T-helper 22 cell (primary cell): ENCODE measurements at regions not wholly inside any gene's neighbourhood (a gene's known extent, or its start where the extent isn't known, plus 50 kb on each side); places are given as distances from the start of the nearest gene placed in this dataset.
A peak's percentile ranks its signal among the peaks of the same experiment; 100 is the strongest.
"Not testable (repeated sequence)": the region's sequence is repeated elsewhere in the genome, so short reads cannot be mapped to it uniquely, and the experiment has no call there.

ENCODE experiments used
- DNase-seq: peaks from one replicate; pipeline ENCODE4 v3.0.0-alpha.2; 2020; ENCODE audit warnings: low read depth

- DNase-seq, result no peak
Measured at GRCh38 chr14:53286301-53286700, 133.2 kb upstream of the DDHD1 start.

DNA sequence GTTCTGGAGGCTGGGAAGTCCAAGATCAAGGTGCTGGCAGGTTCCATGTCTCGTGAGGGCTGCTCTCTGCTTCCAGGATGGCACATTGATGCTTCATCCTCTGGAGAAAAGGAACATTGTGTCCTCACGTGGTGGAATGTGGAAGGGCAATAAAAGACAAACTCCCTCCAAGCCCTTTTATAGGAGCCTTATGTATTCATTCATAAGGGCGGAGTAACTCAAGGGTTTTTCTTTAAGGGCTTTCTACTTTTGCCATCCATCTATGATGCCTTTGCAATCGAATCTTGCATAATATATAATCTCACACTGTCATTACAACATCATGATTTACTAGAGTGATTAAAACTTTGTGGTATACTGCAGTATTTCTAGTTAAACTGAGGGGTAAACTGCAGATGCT lies 132.7 kb upstream of the DDHD1 start:
- no peak for DNase-seq

DNA sequence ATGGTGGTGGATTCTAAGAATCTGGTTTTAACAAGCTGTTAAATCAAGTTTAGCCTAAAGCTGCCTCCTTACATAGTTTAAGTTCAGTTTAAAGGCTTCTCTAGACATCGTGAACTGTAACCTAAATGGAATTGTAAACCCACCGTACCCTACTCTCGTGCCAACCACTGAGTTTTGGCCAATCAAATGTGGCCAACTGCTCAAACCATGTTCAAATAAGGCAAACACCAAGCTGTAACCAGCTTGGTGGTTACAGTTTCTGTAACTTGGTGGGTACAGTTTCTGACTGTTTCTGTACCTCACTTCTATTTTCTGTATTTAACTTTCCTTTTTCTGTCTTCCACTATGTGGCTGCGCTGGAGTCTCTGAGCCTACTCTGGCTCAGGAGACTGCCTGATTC lies 131.9 kb upstream of the DDHD1 start:
- DNase-seq, result no peak

DNA sequence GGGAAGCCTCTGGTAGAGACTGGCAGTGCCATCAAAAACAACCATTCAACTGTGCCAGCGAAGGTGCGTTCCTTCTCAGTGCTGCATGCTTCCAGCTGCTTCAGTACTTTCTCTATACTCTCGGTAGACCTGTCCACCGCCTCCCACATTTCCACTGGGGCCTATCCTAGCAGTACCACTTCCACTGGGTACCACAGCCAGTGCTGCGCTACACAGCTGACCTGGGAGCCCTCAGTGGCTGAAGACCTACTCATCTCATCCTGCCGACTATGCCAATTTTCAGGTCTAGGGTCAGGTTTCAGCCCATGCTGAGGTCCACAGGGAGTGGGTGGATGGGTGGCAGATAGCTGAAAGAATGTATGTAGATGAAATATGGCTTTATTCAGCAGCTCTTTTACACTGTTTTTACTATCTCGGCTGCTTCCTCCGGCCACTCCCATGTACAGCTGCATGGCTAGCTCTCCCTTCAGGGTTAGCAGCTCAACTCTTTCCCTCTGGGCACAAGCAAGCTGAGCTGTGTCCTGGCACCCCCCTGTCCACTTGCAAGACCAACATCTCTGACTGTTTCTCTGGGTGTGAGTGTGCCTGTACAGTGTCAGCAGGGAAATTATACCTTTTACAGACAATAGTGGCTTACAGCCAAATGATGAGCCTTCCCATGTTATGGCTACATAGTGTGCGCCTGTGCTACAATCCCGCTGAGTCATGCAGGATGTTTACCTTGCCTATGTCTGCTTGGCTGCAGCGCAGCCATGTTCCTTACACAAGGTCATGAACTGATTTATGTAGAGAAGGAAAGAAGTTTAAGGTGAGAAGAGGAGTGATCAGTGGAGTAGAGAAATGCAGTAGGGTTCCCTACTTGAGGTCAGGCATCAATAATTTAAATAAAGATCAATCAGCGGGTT lies 125.7 kb upstream of the DDHD1 start:
- DNase-seq, result no peak

GRCh38 chr14:53273671-53274072 lies 120.5 kb upstream of the DDHD1 start:
- no peak for DNase-seq

GRCh38 chr14:53265025-53265424 lies 111.9 kb upstream of the DDHD1 start:
- DNase-seq, result no peak

DNA sequence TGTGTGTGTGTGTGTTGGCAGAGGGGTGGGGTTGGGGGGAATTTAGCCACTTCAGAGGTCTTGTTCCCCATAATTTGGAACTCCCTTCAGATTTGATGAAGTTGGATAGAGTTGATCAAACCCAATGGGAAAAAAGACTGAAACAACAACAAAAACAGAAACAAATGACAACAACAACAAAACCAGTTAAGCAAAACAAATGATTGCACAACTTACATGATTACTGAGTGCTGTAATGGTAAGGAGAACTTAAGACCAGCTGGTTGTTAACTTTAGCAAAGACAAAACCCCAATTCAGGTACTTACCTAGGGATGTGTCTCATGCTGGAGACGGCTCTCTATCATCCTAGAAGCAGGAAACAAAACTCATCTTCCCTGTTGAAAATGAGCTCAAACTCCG lies 107.8 kb upstream of the DDHD1 start:
- DNase-seq, result no peak

DNA sequence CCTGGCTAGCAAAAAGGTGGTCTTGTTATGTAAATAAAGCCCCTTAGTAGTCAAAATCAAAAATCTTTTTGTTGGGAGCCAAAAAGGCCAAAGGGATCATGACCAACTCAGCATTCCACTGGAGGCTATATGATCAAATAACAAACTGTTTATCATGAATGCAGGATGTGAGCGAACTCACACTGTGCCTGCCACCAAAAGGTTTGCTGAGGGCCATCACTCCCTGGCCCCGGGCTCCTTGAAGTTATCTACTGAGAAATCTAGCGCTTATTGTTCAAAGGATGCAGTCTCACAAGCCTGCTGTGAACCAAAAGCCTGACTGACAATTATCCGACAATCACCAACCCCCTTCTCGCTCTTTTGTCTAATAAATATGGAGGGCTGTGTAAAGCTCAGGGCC lies 107.2 kb upstream of the DDHD1 start:
- no peak for DNase-seq

- no peak for DNase-seq
Measured at GRCh38 chr14:53252141-53252540, 99.0 kb upstream of the DDHD1 start.

- DNase-seq, result no peak
Measured at GRCh38 chr14:53249059-53249458, 95.9 kb upstream of the DDHD1 start.

- DNase-seq, result no peak
Measured at GRCh38 chr14:53247596-53248370, 94.7 kb upstream of the DDHD1 start.

- DNase-seq, result not testable (repeated sequence)
Measured at GRCh38 chr14:53242898-53243297, 89.8 kb upstream of the DDHD1 start.

DNA sequence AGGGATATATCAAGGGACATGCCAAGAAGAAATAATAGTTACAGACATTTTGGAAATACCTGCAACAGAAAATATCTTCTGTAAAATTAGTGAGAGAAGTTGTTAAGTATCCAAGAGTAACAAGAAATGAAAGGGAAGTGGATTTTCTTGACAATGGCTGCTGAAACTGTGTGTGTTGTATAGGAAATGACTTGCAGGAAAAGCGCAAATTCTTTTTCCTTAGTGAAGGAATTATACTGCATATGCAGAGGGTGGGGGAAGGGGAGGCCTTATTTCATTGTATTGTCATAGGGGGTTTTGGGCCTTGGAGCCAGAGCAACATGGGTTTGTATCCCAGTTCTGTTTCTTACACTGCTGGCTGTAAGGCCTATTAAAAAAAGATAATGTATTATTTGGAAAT lies 84.4 kb upstream of the DDHD1 start:
- DNase-seq, result no peak

DNA sequence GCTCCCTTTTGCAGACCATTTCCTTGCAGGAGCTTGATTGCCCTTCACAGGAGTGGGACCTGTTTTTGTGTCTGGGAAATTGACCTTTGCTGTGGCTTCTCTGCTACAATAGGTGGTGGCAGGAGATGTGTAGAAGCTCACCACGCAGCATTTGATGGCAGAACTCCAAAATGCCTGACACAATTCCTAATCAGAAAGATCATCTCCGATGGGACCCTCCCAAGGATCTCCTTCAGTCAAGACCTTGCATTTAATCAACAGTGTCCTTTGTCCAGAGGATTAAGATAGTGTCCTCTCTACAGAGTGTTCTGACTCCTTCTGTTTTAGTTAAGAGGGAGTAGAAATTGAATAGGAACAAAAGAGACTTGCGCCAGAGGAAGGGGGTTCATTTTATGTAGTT lies 83.6 kb upstream of the DDHD1 start:
- DNase-seq, result no peak

- no peak for DNase-seq
Measured at GRCh38 chr14:53231171-53231570, 78.0 kb upstream of the DDHD1 start.

GRCh38 chr14:53228966-53229365 lies 75.8 kb upstream of the DDHD1 start:
- no peak for DNase-seq

- DNase-seq, result no peak
Measured at GRCh38 chr14:53227154-53227718, 74.1 kb upstream of the DDHD1 start.

DNA sequence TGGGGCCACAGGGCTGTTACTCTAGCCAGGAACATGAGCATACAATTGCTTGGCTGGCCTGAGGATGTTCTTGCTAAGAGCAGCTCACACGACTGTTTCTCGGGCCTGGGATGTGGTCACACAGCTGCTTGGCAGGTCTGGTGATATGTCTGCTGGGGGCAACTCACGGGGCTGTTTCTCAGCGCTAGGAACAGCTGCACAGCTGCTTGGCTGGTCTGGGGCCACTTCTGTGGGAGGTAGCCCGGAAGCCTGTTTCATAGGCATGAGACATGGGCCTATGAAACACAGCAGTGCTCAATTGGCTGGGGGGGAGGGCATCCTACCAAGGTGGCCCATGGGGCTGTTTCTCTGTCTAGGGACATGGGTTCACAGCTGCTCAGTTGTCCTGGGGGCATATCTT lies 73.4 kb upstream of the DDHD1 start:
- no peak for DNase-seq

- DNase-seq, result no peak
Measured at GRCh38 chr14:53220914-53221313, 67.8 kb upstream of the DDHD1 start.

GRCh38 chr14:53218161-53218560 lies 65.0 kb upstream of the DDHD1 start:
- DNase-seq, result no peak

DNA sequence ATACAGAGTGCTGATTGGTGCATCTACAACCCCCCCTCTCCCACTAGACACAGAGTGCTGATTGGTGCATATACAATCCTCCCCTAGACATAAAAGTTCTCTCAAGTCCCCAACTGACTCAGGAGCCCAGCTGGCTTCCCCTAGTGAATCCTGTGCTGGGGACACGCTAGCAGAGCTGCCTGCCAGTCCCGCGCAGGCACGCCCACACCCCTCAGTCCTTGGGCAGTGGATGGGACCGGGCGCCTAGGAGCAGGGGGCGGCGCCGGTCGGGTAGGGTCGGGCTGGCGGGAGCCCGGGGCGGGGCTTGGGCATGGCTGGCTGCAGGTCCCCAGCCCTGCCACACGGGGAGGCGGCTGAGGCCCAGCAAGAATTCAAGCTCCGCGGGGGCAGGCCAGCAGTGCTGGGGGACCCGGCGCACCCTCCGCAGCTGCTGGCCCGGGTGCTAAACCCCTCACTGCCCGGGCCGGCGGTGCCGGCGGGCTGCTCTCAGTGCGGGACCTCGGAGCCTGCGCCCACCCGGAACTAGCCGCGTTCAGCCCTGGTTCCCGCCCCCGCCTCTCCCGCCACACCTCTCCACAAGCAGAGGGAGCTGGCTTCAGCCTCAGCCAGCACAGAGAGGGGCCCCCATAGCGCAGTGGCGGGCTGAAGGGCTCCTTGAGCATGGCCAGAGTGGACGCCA lies 64.3 kb upstream of the DDHD1 start:
- peak; percentile 49 for DNase-seq

DNA sequence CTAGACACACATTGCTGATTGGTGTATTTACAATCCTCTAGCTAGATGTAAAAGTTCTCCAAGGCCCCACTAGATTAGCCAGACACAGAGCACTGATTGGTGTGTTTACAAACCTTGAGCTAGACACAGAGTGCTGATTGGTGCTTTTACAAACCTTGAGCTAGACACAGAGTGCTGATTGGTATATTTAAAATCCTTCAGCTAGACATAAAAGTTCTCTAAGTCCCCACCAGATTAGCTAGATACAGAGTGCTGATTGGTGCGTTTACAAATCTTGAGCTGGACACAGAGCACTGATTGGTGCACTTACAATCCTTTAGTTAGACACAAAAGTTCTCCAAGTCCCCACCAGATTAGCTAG lies 63.8 kb upstream of the DDHD1 start:
- DNase-seq, result not testable (repeated sequence)

GRCh38 chr14:53216478-53216877 lies 63.4 kb upstream of the DDHD1 start:
- not testable (repeated sequence) for DNase-seq
